ENCODE measurements at regions not wholly inside any gene's neighbourhood (a gene's known extent, or its start where the extent isn't known, plus 50 kb on each side); places are given as distances from the start of the nearest gene placed in this dataset.

GRCh38 chr18:54736981-54737380 lies 91.3 kb upstream of the RAB27B start:
- no peaks in the 10 kb centered on the region for H4K20me1 ChIP-seq (ENCODE audit: low read depth, low read length)
- no peak overlapping the region for H3K4me3 ChIP-seq (ENCODE audit: insufficient read depth, low read length, poor library complexity, severe bottlenecking)
- H3K27me3 ChIP-seq (ENCODE audit: low read length), result no peaks in the 10 kb centered on the region
- no peak overlapping the region for H3K4me2 ChIP-seq (ENCODE audit: low read depth, low read length, poor library complexity, severe bottlenecking)
- no peaks in the 10 kb centered on the region for H3K9me2 ChIP-seq (replicated peaks; ENCODE audit: insufficient read depth, low read length)
- H3K27ac ChIP-seq (ENCODE audit: low read depth, low read length), result no peak overlapping the region
- H3K9ac ChIP-seq (ENCODE audit: low read length), result no peak overlapping the region
- no peaks in the 10 kb centered on the region for H3K9me3 ChIP-seq (ENCODE audit: insufficient read depth, low read length)
- no peak for TF ChIP-seq CTCF (IDR thresholded peaks at IDR 0.05; ENCODE audit: insufficient read depth, low read length, poor library complexity, severe bottlenecking)
- no peak for TF ChIP-seq EZH2phosphoT487 (conservative IDR thresholded peaks at IDR 0.05; ENCODE audit: low read length)
- H3K36me3 ChIP-seq (ENCODE audit: low read length), result no peaks in the 10 kb centered on the region
- H3F3A ChIP-seq (ENCODE audit: insufficient read depth), result no peaks in the 10 kb centered on the region
- no peaks in the 10 kb centered on the region for H3K79me2 ChIP-seq (ENCODE audit: insufficient read depth, low read length)
- H2AFZ ChIP-seq (ENCODE audit: low read depth, low read length, severe bottlenecking), result no peak overlapping the region

GRCh38 chr18:54737986-54738385 lies 90.3 kb upstream of the RAB27B start:
- no peaks in the 10 kb centered on the region for H3K9me2 ChIP-seq (replicated peaks; ENCODE audit: insufficient read depth, low read length)
- no peaks in the 10 kb centered on the region for H3K27me3 ChIP-seq (ENCODE audit: low read length)
- H3K4me3 ChIP-seq (ENCODE audit: insufficient read depth, low read length, poor library complexity, severe bottlenecking), result no peak overlapping the region
- H3K79me2 ChIP-seq (ENCODE audit: insufficient read depth, low read length), result no peaks in the 10 kb centered on the region
- TF ChIP-seq CTCF (IDR thresholded peaks at IDR 0.05; ENCODE audit: insufficient read depth, low read length, poor library complexity, severe bottlenecking), result no peak
- TF ChIP-seq EZH2phosphoT487 (conservative IDR thresholded peaks at IDR 0.05; ENCODE audit: low read length), result no peak
- no peaks in the 10 kb centered on the region for H3F3A ChIP-seq (ENCODE audit: insufficient read depth)
- H3K9ac ChIP-seq (ENCODE audit: low read length), result no peak overlapping the region
- H3K9me3 ChIP-seq (ENCODE audit: insufficient read depth, low read length), result no peaks in the 10 kb centered on the region
- no peak overlapping the region for H2AFZ ChIP-seq (ENCODE audit: low read depth, low read length, severe bottlenecking)
- H3K4me2 ChIP-seq (ENCODE audit: low read depth, low read length, poor library complexity, severe bottlenecking), result no peak overlapping the region
- no peaks in the 10 kb centered on the region for H4K20me1 ChIP-seq (ENCODE audit: low read depth, low read length)
- no peak overlapping the region for H3K27ac ChIP-seq (ENCODE audit: low read depth, low read length)
- H3K36me3 ChIP-seq (ENCODE audit: low read length), result no peaks in the 10 kb centered on the region

- Histone ChIP-seq H3K4me2 (ENCODE audit: low read depth, low read length, poor library complexity, severe bottlenecking) (no peak overlapping the region), H3K9me3 (ENCODE audit: insufficient read depth, low read length) (no peaks in the 10 kb centered on the region), H3K27ac (ENCODE audit: low read depth, low read length) (no peak overlapping the region)
These were observed 88.8 kb upstream of the RAB27B start for GRCh38 chr18:54739476-54739875.

More at GRCh38 chr18:54739476-54739875, 88.8 kb upstream of the RAB27B start:
- TF ChIP-seq EZH2phosphoT487 (conservative IDR thresholded peaks at IDR 0.05; ENCODE audit: low read length) (no peak), CTCF (IDR thresholded peaks at IDR 0.05; ENCODE audit: insufficient read depth, low read length, poor library complexity, severe bottlenecking) (no peak)
- Histone ChIP-seq H3K9me2 (replicated peaks; ENCODE audit: insufficient read depth, low read length) (no peaks in the 10 kb centered on the region), H3K79me2 (ENCODE audit: insufficient read depth, low read length) (no peaks in the 10 kb centered on the region), H4K20me1 (ENCODE audit: low read depth, low read length) (no peaks in the 10 kb centered on the region), H3K27me3 (ENCODE audit: low read length) (no peaks in the 10 kb centered on the region), H3F3A (ENCODE audit: insufficient read depth) (no peaks in the 10 kb centered on the region), H3K4me3 (ENCODE audit: insufficient read depth, low read length, poor library complexity, severe bottlenecking) (no peak overlapping the region), H2AFZ (ENCODE audit: low read depth, low read length, severe bottlenecking) (no peak overlapping the region), H3K9ac (ENCODE audit: low read length) (no peak overlapping the region), H3K36me3 (ENCODE audit: low read length) (no peaks in the 10 kb centered on the region)

All from SU-DHL-6 (cell line).